Muscle of arm (tissue), 1 donor: ENCODE measurements at regions not wholly inside any gene's neighbourhood (a gene's known extent, or its start where the extent isn't known, plus 50 kb on each side); places are given as distances from the start of the nearest gene placed in this dataset.

ENCODE experiments used
- DNase-seq: peaks from one replicate; pipeline ENCODE4 v3.0.0-alpha.2; 2013

GRCh38 chr18:78900938-78901909 lies 78.4 kb upstream of the SALL3 start:
- DNase-seq: no peak

- DNase-seq: no peak
Observed at GRCh38 chr18:78901923-78902794, 77.5 kb upstream of the SALL3 start.

GRCh38 chr18:78902795-78903435 lies 76.7 kb upstream of the SALL3 start:
- no peak for DNase-seq

GRCh38 chr18:78903436-78904178 lies 76.0 kb upstream of the SALL3 start:
- no peak for DNase-seq

GRCh38 chr18:78904179-78904531 lies 75.5 kb upstream of the SALL3 start:
- DNase-seq: no peak

- DNase-seq: no peak
Observed at GRCh38 chr18:78905334-78905733, 74.3 kb upstream of the SALL3 start.

GRCh38 chr18:78906066-78906465 lies 73.6 kb upstream of the SALL3 start:
- DNase-seq: no peak

- no peak for DNase-seq
Observed at GRCh38 chr18:78908462-78909260, 71.0 kb upstream of the SALL3 start.

- DNase-seq: no peak
Observed at GRCh38 chr18:78911751-78912283, 67.8 kb upstream of the SALL3 start.

- DNase-seq: no peak
Observed at GRCh38 chr18:78912336-78912735, 67.3 kb upstream of the SALL3 start.

GRCh38 chr18:78912844-78913243 lies 66.8 kb upstream of the SALL3 start:
- DNase-seq: no peak

- no peak for DNase-seq
Observed at GRCh38 chr18:78913395-78913794, 66.2 kb upstream of the SALL3 start.

- no peak for DNase-seq
Observed at GRCh38 chr18:78913830-78914231, 65.8 kb upstream of the SALL3 start.

- DNase-seq: no peak
Observed at GRCh38 chr18:78914249-78914935, 65.2 kb upstream of the SALL3 start.

GRCh38 chr18:78915446-78916008 lies 64.1 kb upstream of the SALL3 start:
- DNase-seq: no peak

GRCh38 chr18:78918707-78919106 lies 60.9 kb upstream of the SALL3 start:
- DNase-seq: no peak

- no peak for DNase-seq
Observed at GRCh38 chr18:78919956-78920355, 59.7 kb upstream of the SALL3 start.

GRCh38 chr18:78920456-78921138 lies 59.0 kb upstream of the SALL3 start:
- DNase-seq: no peak

- DNase-seq: no peak
Observed at GRCh38 chr18:78922856-78923255, 56.8 kb upstream of the SALL3 start.
